ENCODE measurements at regions not wholly inside any gene's neighbourhood (a gene's known extent, or its start where the extent isn't known, plus 50 kb on each side); places are given as distances from the start of the nearest gene placed in this dataset.

GRCh38 chr3:159169828-159170227 lies 368.0 kb downstream of the MFSD1 start:
- no peak overlapping the region for H3K4me3 ChIP-seq (ENCODE audit: low read depth, low read length)
- no peak for TF ChIP-seq MYC (IDR thresholded peaks at IDR 0.05; ENCODE audit: low read depth, low read length)
- TF ChIP-seq CTCF (IDR thresholded peaks at IDR 0.05; ENCODE audit: low read depth, low read length) = no peak
- no peak for TF ChIP-seq POLR2A (IDR thresholded peaks at IDR 0.05; ENCODE audit: extremely low read depth, insufficient read length)
- no peak for TF ChIP-seq MAX (IDR thresholded peaks at IDR 0.05; ENCODE audit: low read depth, low read length)
- no peak for DNase-seq (ENCODE audit: low read depth)

- DNase-seq (ENCODE audit: low read depth) = no peak
- no peak overlapping the region for H3K4me3 ChIP-seq (ENCODE audit: low read depth, low read length)
- TF ChIP-seq MAX (IDR thresholded peaks at IDR 0.05; ENCODE audit: low read depth, low read length) (no peak), POLR2A (IDR thresholded peaks at IDR 0.05; ENCODE audit: extremely low read depth, insufficient read length) (no peak), MYC (IDR thresholded peaks at IDR 0.05; ENCODE audit: low read depth, low read length) (no peak), CTCF (IDR thresholded peaks at IDR 0.05; ENCODE audit: low read depth, low read length) (no peak)
These were observed 368.7 kb downstream of the MFSD1 start for GRCh38 chr3:159170436-159171003.

- no peak overlapping the region for H3K4me3 ChIP-seq (ENCODE audit: low read depth, low read length)
- DNase-seq (ENCODE audit: low read depth) = no peak
- TF ChIP-seq POLR2A (IDR thresholded peaks at IDR 0.05; ENCODE audit: extremely low read depth, insufficient read length) (no peak), CTCF (IDR thresholded peaks at IDR 0.05; ENCODE audit: low read depth, low read length) (no peak), MAX (IDR thresholded peaks at IDR 0.05; ENCODE audit: low read depth, low read length) (no peak), MYC (IDR thresholded peaks at IDR 0.05; ENCODE audit: low read depth, low read length) (no peak)
These were observed 369.5 kb downstream of the MFSD1 start for GRCh38 chr3:159171333-159171732.

- H3K4me3 ChIP-seq (ENCODE audit: low read depth, low read length) = no peak overlapping the region
- no peak for DNase-seq (ENCODE audit: low read depth)
- TF ChIP-seq POLR2A (IDR thresholded peaks at IDR 0.05; ENCODE audit: extremely low read depth, insufficient read length) (no peak), MAX (IDR thresholded peaks at IDR 0.05; ENCODE audit: low read depth, low read length) (no peak), CTCF (IDR thresholded peaks at IDR 0.05; ENCODE audit: low read depth, low read length) (no peak), MYC (IDR thresholded peaks at IDR 0.05; ENCODE audit: low read depth, low read length) (no peak)
These were observed 370.6 kb downstream of the MFSD1 start for GRCh38 chr3:159172473-159172872.

- no peak for DNase-seq (ENCODE audit: low read depth)
- H3K4me3 ChIP-seq (ENCODE audit: low read depth, low read length) = no peak overlapping the region
- TF ChIP-seq CTCF (IDR thresholded peaks at IDR 0.05; ENCODE audit: low read depth, low read length) (no peak), POLR2A (IDR thresholded peaks at IDR 0.05; ENCODE audit: extremely low read depth, insufficient read length) (no peak), MYC (IDR thresholded peaks at IDR 0.05; ENCODE audit: low read depth, low read length) (no peak), MAX (IDR thresholded peaks at IDR 0.05; ENCODE audit: low read depth, low read length) (no peak)
These were observed 373.1 kb downstream of the MFSD1 start for GRCh38 chr3:159174715-159175692.

Measured in NB4 (cell line).